WTC11 (cell line): ENCODE measurements at regions not wholly inside any gene's neighbourhood (a gene's known extent, or its start where the extent isn't known, plus 50 kb on each side); places are given as distances from the start of the nearest gene placed in this dataset.

Experiments
- CBFB ChIP-seq: sonication (generic); formaldehyde crosslinking; IDR thresholded peaks from 2 replicates; pipeline ENCODE4 v1.8.1; 2022; ENCODE audit warnings: mild to moderate bottlenecking, low read depth, missing genetic modification reagents
- TEAD1 ChIP-seq: sonication (generic); formaldehyde crosslinking; IDR thresholded peaks from 2 replicates; pipeline ENCODE4 v1.8.0; 2022; ENCODE audit warnings: mild to moderate bottlenecking, missing genetic modification reagents

DNA sequence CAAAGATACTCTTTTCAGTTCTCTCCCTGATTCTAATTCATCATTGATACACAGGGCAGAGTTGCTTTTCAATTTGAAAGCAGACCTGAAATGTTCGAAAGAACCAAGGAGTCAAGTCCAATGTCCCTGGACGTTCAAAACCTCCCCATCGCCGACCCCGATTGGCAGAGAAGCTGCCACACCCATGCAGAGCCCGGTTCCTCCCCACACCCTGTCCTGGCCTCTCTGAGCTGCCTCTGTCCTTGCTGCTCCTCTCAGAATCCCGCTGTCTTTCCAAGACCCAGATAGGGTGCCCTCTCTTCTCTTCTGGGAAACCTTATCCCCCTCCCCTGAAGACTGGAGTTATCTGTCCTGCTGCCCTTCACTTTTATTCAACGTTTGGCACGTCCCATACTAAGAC lies 52.3 kb upstream of the CITED2 start:
- no peak for TF ChIP-seq TEAD1 (CRISPR knock-in tag)
- no peak for TF ChIP-seq CBFB (CRISPR knock-in tag)
